NB4 (cell line): ENCODE measurements at regions not wholly inside any gene's neighbourhood (a gene's known extent, or its start where the extent isn't known, plus 50 kb on each side); places are given as distances from the start of the nearest gene placed in this dataset.

ENCODE experiments used
- DNase-seq: peaks from one replicate; pipeline ENCODE4 v3.0.0; 2010; ENCODE audit warnings: low read depth
- H3K4me3 ChIP-seq: one replicate; pipeline ENCODE4 v1.5.1; 2011; ENCODE audit warnings: mild to moderate bottlenecking, low read depth, low read length, moderate library complexity
- MAX ChIP-seq: IDR thresholded peaks from 2 replicates; pipeline ENCODE4 v1.6.1; 2011; ENCODE audit warnings: low read depth, low read length
- MYC ChIP-seq: IDR thresholded peaks from 2 replicates; pipeline ENCODE4 v1.6.1; 2011; ENCODE audit warnings: low read depth, low read length
- POLR2A ChIP-seq: IDR thresholded peaks from 2 replicates; pipeline ENCODE4 v1.6.1; 2011; ENCODE audit warnings: mild to moderate bottlenecking; ENCODE audit not compliant: insufficient read length; ENCODE audit errors: extremely low read depth
- TF ChIP-seq, protein P1 (sequence below): IDR thresholded peaks from one replicate; pipeline ENCODE4 v1.5.1; 2012; ENCODE audit warnings: low read depth, low read length

- TF ChIP-seq MYC (no peak), MAX (no peak), POLR2A (no peak)
- TF ChIP-seq, protein P1, sequence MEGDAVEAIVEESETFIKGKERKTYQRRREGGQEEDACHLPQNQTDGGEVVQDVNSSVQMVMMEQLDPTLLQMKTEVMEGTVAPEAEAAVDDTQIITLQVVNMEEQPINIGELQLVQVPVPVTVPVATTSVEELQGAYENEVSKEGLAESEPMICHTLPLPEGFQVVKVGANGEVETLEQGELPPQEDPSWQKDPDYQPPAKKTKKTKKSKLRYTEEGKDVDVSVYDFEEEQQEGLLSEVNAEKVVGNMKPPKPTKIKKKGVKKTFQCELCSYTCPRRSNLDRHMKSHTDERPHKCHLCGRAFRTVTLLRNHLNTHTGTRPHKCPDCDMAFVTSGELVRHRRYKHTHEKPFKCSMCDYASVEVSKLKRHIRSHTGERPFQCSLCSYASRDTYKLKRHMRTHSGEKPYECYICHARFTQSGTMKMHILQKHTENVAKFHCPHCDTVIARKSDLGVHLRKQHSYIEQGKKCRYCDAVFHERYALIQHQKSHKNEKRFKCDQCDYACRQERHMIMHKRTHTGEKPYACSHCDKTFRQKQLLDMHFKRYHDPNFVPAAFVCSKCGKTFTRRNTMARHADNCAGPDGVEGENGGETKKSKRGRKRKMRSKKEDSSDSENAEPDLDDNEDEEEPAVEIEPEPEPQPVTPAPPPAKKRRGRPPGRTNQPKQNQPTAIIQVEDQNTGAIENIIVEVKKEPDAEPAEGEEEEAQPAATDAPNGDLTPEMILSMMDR: no peak
- DNase-seq: no peak
- H3K4me3 ChIP-seq: no peak overlapping the region
Observed at GRCh38 chrX:124488412-124489161, 142.2 kb downstream of the SH2D1A start.

GRCh38 chrX:124493984-124494383 lies 147.6 kb downstream of the SH2D1A start:
- no peak for TF ChIP-seq MAX
- TF ChIP-seq, protein P1: no peak

GRCh38 chrX:124497386-124497785 lies 151.0 kb downstream of the SH2D1A start:
- no peak for DNase-seq
- no peak overlapping the region for H3K4me3 ChIP-seq
- TF ChIP-seq MYC: no peak
- TF ChIP-seq MAX: no peak
- TF ChIP-seq, protein P1: no peak
- TF ChIP-seq POLR2A: no peak

More at GRCh38 chrX:124493984-124494383, 147.6 kb downstream of the SH2D1A start:
- no peak for DNase-seq
- no peak overlapping the region for H3K4me3 ChIP-seq

- DNase-seq: no peak
- no peak overlapping the region for H3K4me3 ChIP-seq
- TF ChIP-seq, protein P1: no peak
- TF ChIP-seq POLR2A: no peak
- no peak for TF ChIP-seq MYC
- no peak for TF ChIP-seq MAX
Observed at GRCh38 chrX:124501586-124501985, 155.2 kb downstream of the SH2D1A start.

DNA sequence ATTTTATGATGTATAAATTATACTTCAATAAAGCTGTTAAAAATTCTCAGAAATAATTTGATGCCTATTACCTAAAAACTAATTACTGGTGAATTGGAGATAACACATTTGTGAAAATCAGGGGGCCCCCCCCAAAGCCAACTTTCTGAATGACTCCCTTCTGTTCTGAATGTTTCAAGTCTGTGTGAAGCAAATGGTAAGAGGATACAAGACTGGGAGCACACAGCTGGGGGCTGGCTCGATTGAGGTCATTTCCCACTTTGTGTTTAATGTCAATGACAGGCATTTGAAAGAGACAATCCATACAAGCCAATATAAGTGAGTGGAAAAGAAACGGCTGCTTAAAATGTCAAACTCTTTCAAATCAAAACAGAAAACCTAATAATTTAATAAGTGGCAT lies 155.8 kb downstream of the SH2D1A start:
- TF ChIP-seq POLR2A: no peak
- TF ChIP-seq MAX: no peak
- TF ChIP-seq, protein P1: no peak
- no peak for TF ChIP-seq MYC
- DNase-seq: no peak
- no peak overlapping the region for H3K4me3 ChIP-seq

- TF ChIP-seq POLR2A (no peak), MAX (no peak), MYC (no peak)
- TF ChIP-seq, protein P1: no peak
- no peak for DNase-seq
- H3K4me3 ChIP-seq: no peak overlapping the region
Observed at GRCh38 chrX:124502599-124502998, 156.2 kb downstream of the SH2D1A start.
